ENCODE measurements at regions not wholly inside any gene's neighbourhood (a gene's known extent, or its start where the extent isn't known, plus 50 kb on each side); places are given as distances from the start of the nearest gene placed in this dataset.
"Not testable (repeated sequence)": the region's sequence is repeated elsewhere in the genome, so short reads cannot be mapped to it uniquely, and the experiment has no call there.

DNA sequence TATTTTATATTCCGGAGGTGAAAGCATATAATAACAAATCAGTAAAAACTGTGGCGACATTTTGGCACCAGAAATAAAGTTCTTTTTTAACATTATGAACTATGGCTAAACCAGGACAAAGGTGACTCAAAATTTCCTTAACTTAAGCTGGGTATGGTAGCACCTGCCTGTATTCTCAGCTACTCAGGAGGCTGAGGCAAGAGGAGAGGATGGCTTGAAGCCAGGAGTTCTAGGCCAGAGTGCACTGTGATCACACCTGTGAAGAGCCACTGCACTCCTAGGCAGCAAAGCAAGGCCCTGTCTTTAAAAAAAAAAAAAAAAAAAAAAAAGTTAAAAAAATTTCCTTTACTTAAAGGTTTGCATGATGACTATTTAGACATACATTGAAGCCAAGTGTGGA, 63.0 kb upstream of the KIF2A start:
- not testable (repeated sequence) for DNase-seq

- DNase-seq, result not testable (repeated sequence)
Measured at GRCh38 chr5:62248192-62248591, 57.8 kb upstream of the KIF2A start.

DNA sequence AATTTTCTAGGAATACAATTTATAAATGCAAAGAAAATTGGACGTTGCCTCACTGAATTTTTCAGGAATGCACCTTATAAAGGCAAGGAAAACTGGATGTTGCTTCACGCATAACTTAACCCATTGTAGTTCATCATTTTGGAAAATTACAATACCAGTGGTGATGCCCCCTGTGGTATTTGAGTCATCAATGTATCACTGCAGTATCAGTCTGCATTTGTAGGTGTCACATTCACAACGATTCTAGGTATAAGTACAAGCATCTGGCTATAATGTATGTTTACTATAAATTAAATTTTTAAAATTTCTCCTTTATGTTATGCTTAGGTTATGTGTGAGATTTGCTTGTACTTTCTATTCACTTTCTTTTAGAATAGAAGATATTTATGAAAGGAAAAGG, 55.9 kb upstream of the KIF2A start:
- not testable (repeated sequence) for DNase-seq

GRCh38 chr5:62250919-62251318, 55.1 kb upstream of the KIF2A start:
- not testable (repeated sequence) for DNase-seq

DNA sequence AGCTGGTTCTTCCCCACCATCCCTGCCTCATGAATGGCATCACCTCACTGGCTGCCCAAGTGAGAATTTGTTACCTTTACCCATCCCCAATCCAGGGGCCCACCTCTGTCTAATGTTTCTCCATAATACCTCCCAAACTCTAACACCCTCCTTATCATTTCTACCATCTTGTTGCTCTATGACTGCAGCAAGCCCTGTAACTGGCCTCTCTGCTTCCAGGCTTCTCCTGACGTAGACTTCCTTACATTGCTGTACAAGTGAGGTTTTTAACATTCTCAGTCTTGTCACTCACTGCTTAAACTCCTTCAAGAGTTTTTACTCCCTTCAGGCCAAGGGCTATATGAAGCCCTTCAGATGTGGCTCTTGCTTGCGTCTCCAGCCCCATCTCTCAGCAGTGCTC, 53.5 kb upstream of the KIF2A start:
- DNase-seq, result not testable (repeated sequence)

DNA sequence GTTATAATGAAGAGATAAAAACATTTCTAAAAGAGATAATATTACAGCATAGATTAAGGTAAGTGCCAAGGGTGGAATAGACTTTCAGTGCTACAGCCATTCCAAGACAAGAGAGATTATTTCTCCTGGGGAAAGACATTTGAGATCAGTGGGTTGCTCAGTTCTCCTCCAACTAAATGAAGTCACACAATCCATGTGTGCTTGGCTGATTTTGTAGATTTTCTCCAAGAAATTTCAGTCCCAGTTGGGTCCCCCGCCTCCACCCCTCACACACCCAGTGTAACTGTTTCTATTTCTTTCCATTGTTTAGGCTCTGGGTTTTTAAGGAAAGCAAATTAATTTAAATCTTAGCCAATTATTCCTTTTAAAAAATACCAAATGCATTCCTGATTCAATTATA, 50.5 kb upstream of the KIF2A start:
- not testable (repeated sequence) for DNase-seq

- no peak for DNase-seq
Measured at GRCh38 chr5:62256161-62257019, 49.6 kb upstream of the KIF2A start.

All from stimulated activated naive CD4-positive, alpha-beta T cell treated with Interleukin-2 at 50 U/mL for 16 hours (primary cell).